ENCODE measurements at regions not wholly inside any gene's neighbourhood (a gene's known extent, or its start where the extent isn't known, plus 50 kb on each side); places are given as distances from the start of the nearest gene placed in this dataset.

DNA sequence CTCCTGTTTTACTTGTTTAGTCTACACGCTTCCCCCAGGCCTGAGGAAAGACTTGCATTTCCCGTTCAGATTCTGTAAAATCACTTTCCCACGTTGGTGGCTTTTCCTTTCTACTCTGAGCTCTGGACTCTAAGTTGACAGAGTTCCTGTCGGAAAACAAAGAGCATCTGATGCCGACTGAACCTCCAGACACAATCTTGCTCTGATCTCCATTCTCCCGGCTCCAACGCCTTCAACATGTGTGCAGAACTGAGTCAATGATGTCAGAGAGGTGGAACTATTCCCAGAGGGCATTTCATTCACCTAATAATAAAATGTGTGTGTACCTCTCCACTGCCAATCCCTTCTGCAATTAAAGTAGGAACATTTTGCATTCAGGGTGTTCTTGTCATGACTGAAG is 147.7 kb downstream of the MIS18A start:
- TF ChIP-seq, protein P1, sequence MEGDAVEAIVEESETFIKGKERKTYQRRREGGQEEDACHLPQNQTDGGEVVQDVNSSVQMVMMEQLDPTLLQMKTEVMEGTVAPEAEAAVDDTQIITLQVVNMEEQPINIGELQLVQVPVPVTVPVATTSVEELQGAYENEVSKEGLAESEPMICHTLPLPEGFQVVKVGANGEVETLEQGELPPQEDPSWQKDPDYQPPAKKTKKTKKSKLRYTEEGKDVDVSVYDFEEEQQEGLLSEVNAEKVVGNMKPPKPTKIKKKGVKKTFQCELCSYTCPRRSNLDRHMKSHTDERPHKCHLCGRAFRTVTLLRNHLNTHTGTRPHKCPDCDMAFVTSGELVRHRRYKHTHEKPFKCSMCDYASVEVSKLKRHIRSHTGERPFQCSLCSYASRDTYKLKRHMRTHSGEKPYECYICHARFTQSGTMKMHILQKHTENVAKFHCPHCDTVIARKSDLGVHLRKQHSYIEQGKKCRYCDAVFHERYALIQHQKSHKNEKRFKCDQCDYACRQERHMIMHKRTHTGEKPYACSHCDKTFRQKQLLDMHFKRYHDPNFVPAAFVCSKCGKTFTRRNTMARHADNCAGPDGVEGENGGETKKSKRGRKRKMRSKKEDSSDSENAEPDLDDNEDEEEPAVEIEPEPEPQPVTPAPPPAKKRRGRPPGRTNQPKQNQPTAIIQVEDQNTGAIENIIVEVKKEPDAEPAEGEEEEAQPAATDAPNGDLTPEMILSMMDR (conservative IDR thresholded peaks at IDR 0.05; ENCODE audit: low read depth, low read length) = no peak
- no peak for DNase-seq (ENCODE audit: low read depth)
- no peak overlapping the region for H3K4me3 ChIP-seq (ENCODE audit: low read depth, low read length)

DNA sequence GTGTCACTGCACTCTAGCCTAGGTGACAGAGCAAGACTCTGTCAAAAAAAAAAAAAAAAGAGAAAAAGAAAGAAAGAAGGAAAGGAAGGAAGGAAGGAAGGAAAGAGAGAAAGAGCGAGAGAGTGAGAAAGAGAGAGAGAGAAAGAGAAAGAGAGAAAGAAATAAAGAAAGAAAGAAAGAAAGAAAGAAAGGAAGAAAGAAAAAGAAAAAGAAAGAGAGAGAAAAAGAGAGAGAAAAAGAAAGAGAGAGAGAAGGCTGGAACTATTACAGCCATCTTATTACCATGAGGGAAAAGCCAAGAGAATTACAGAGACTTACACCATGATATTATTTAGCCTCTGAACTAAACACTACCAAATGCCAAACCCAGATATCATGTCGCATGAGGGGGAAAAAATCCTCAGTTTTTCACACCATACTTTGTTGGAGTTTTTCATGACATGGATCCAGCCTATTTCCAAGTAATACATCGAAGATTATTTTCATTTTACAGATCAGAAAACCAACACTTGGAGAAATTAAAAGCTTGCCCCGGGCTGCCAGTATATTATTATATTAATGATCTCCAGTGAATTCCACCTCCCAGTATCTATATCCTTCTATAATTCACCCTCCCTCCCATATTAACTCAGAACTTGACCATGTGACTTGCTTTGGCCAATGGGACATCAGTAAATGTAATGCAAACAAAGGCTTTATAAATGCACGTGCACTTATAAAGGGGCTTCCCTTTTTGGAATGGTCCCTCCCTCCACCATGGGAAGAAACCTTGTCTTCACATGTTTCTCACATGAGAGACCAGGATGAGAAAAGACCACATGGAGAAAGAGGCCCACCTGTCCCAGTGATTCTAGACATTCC is 148.6 kb downstream of the MIS18A start:
- H3K4me3 ChIP-seq (ENCODE audit: low read depth, low read length) = no peak overlapping the region
- TF ChIP-seq, protein P1 (conservative IDR thresholded peaks at IDR 0.05; ENCODE audit: low read depth, low read length) = no peak
- no peak for DNase-seq (ENCODE audit: low read depth)

DNA sequence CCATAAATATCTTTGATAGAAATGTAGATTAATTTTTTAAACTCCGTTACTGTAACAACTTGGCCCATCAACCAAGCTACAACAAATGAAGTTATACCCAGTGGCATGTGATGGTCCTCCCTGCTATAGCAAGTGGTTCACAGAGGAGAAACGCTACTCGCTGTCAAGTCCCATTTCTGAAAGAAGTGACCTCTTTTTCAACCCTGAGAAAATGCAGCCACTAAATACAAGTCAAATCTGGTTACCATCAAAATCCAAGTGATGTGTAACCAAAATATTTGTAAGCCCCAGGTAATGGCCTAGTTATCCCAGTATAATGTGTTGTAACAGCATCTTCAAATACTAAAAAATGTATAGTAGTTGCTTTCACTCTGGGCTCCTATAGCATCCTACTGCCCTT is 151.8 kb downstream of the MIS18A start:
- H3K4me3 ChIP-seq (ENCODE audit: low read depth, low read length) = no peak overlapping the region
- TF ChIP-seq, protein P1 (conservative IDR thresholded peaks at IDR 0.05; ENCODE audit: low read depth, low read length) = no peak
- DNase-seq (ENCODE audit: low read depth) = no peak

DNA sequence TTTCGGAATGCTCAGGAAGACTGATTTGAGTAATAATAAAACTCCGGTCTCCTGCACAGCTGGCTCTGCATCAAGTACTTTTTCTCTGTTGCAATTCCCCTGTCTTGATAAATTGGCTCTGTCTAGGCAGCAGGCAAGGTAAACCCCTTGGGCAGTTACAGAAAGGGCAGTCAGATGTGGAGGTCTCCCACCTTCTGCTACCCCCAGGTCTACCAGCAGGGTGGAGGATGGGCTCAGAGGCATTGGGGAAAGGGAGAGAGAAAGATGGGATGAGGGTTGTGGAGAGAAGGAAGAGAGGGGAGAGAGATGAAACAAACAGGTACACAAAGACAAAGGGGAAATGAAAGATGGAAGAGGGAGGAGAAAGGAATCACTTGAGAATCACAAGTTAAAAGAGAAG is 156.8 kb downstream of the MIS18A start:
- TF ChIP-seq, protein P1 (conservative IDR thresholded peaks at IDR 0.05; ENCODE audit: low read depth, low read length) = no peak
- no peak for DNase-seq (ENCODE audit: low read depth)
- H3K4me3 ChIP-seq (ENCODE audit: low read depth, low read length) = no peak overlapping the region

DNA sequence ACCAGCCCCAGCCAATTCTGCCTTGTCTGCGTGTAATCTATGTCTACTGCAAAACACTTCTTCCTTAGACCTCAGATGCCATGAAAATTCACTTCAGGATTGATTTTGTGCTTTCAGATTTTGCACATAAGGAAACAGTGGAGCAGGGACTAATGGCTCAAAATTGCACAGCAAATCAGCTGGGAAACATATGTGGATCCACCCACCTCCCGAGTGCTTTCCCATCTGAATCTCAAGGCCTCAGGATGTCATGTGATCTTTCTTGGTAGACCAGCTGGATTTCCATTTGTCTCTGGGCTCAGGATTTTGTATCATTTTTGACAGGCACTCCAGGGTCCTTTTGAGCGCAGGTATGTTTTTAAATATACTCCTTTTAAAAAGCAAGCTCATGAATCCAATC is 158.6 kb downstream of the MIS18A start:
- H3K4me3 ChIP-seq (ENCODE audit: low read depth, low read length) = no peak overlapping the region
- TF ChIP-seq, protein P1 (conservative IDR thresholded peaks at IDR 0.05; ENCODE audit: low read depth, low read length) = no peak
- no peak for DNase-seq (ENCODE audit: low read depth)

DNA sequence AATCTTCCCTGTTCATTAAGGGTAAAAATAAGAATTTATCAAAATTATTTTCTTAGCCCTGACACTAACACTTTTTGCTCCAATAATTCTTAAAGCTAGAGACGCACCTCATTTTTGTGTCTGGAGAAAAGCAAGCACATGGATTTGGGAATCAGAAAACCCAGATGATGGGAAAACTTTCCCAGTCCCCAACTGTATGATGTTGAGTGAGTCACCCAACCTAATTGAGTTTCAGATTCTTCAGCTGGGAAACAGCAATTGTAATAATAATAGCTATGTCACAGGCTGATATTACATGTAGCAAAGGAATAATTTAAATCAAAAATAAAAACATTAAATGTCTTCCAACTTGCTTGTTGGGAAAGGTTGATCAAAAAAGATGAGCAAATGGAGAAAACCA is 159.0 kb downstream of the MIS18A start:
- no peak for DNase-seq (ENCODE audit: low read depth)
- TF ChIP-seq, protein P1 (conservative IDR thresholded peaks at IDR 0.05; ENCODE audit: low read depth, low read length) = no peak
- no peak overlapping the region for H3K4me3 ChIP-seq (ENCODE audit: low read depth, low read length)

DNA sequence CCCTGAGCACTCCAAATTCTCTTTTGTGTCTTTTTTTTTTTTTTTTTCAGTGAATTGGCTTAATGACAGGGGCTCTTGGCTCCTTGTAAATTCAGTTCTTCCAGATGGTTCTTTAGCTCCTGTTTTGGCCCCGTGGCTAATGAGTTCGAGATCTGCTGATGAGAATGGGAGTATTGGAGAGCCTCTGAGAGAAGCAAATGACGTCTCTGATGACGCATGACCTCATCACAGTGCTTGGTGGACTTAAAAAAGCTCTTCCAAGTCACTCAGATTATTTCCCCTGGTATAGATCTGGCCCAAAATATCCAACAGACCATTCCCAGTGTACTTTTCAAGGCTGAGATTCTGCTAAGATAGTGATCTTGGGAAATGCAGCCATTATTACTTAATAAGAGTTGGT is 159.5 kb downstream of the MIS18A start:
- no peak overlapping the region for H3K4me3 ChIP-seq (ENCODE audit: low read depth, low read length)
- DNase-seq (ENCODE audit: low read depth) = no peak
- TF ChIP-seq, protein P1 (conservative IDR thresholded peaks at IDR 0.05; ENCODE audit: low read depth, low read length) = no peak

All from epithelial cell of proximal tubule (primary cell).